Left lung (tissue), 4 donors: ENCODE measurements at regions not wholly inside any gene's neighbourhood (a gene's known extent, or its start where the extent isn't known, plus 50 kb on each side); places are given as distances from the start of the nearest gene placed in this dataset.

Experiments
- ATAC-seq: fragments of 200-7000 bp; cut with Tn5 transposase; one replicate; pipeline ENCODE4 v1.9.1; 2020; ENCODE audit warnings: moderate library complexity
- DNase-seq, 4 donors: peaks; one replicate each; pipeline ENCODE4 v3.0.0-alpha.2; 2013 to 2020
- H3K27ac ChIP-seq, 2 donors: fragments of 200-600 bp; sonication (generic) in 1 of 2; one replicate each; pipeline versions ENCODE4 v1.5.0 to v1.8.0; 2020 to 2021
- H3K27me3 ChIP-seq, 2 donors: fragments of 200-600 bp; sonication (generic) in 1 of 2; one replicate each; pipeline versions ENCODE4 v1.5.0 to v1.8.0; 2020 to 2021
- H3K36me3 ChIP-seq, 2 donors: fragments of 200-600 bp; sonication (generic) in 1 of 2; one replicate each; pipeline versions ENCODE4 v1.5.0 to v1.8.0; 2020 to 2021
- H3K4me1 ChIP-seq, 2 donors: fragments of 200-600 bp; one replicate each; pipeline ENCODE4 v1.8.0; 2021
- H3K4me3 ChIP-seq, 2 donors: fragments of 200-600 bp; sonication (generic) in 1 of 2; one replicate each; pipeline versions ENCODE4 v1.5.0 to v1.8.0; 2020 to 2021; ENCODE audit warnings: mild to moderate bottlenecking in 1 of 2
- H3K9me3 ChIP-seq, 2 donors: fragments of 200-600 bp; sonication (generic) in 1 of 2; one replicate each; pipeline versions ENCODE4 v1.5.0 to v1.8.0; 2020 to 2021
- CTCF ChIP-seq, 2 donors: fragments of 200-600 bp; sonication (generic) in 1 of 2; IDR thresholded peaks; one replicate each; pipeline versions ENCODE4 v1.5.0 to v1.8.0; 2021; ENCODE audit warnings: antibody characterized with exemption in 2 of 2
- intact Hi-C, 2 donors: fragments of 100-400 bp; cut with DNase I; formaldehyde crosslinking; loops; one replicate each; pipeline versions ENCODE4 v1.11.2 to v1.14.2; 2022
- donor health status: DM: no; HTN: yes; CAD: no.
- donor health status: DM: no; HTN: no; CAD: no.

- intact Hi-C loops = no loop called here
- ATAC-seq (peak; percentile 77), DNase-seq (peak in 2 of 4 donors; percentile 19 to 52)
- Histone ChIP-seq H3K27me3 (no peaks in the 10 kb centered on the region), H3K9me3 (peaks cover 0 to 2% of the 10 kb centered on the region in 2 donors), H3K36me3 (no peaks in the 10 kb centered on the region), H3K4me3 (no peak overlapping the region), H3K4me1 (no peaks in the 10 kb centered on the region), H3K27ac (no peak overlapping the region)
- no peak for TF ChIP-seq CTCF (IDR thresholded peaks at IDR 0.05)
Observed at GRCh38 chrX:104411800-104412199, 154.2 kb upstream of the IL1RAPL2 start.

GRCh38 chrX:104400387-104400786 is 145.7 kb upstream of the ESX1 start:
- Histone ChIP-seq H3K9me3 (no peaks in the 10 kb centered on the region), H3K4me3 (no peak overlapping the region), H3K27ac (no peak overlapping the region), H3K4me1 (no peaks in the 10 kb centered on the region), H3K27me3 (no peaks in the 10 kb centered on the region), H3K36me3 (no peaks in the 10 kb centered on the region)
- ATAC-seq (no peak), DNase-seq (no peak)
- intact Hi-C loops = no loop called here
- TF ChIP-seq CTCF (IDR thresholded peaks at IDR 0.05) = no peak

GRCh38 chrX:104392350-104392749 is 137.6 kb upstream of the ESX1 start:
- intact Hi-C loops = no loop called here
- no peak for TF ChIP-seq CTCF (IDR thresholded peaks at IDR 0.05)

GRCh38 chrX:104391906-104392305 is 137.2 kb upstream of the ESX1 start:
- Histone ChIP-seq H3K27me3 (no peaks in the 10 kb centered on the region), H3K27ac (no peak overlapping the region), H3K4me1 (no peaks in the 10 kb centered on the region), H3K9me3 (no peaks in the 10 kb centered on the region), H3K4me3 (no peak overlapping the region), H3K36me3 (no peaks in the 10 kb centered on the region)
- DNase-seq = no peak
- intact Hi-C loops = no loop called here
- no peak for ATAC-seq
- TF ChIP-seq CTCF (IDR thresholded peaks at IDR 0.05) = no peak

More at GRCh38 chrX:104392350-104392749, 137.6 kb upstream of the ESX1 start:
- no peak for ATAC-seq
- Histone ChIP-seq H3K4me3 (no peak overlapping the region), H3K4me1 (no peaks in the 10 kb centered on the region), H3K9me3 (no peaks in the 10 kb centered on the region), H3K27me3 (no peaks in the 10 kb centered on the region), H3K36me3 (no peaks in the 10 kb centered on the region), H3K27ac (no peak overlapping the region)
- no peak for DNase-seq

- H3K27ac ChIP-seq = no peak overlapping the region
- H3K4me1 ChIP-seq = no peaks in the 10 kb centered on the region
- no peaks in the 10 kb centered on the region for H3K36me3 ChIP-seq
- H3K4me3 ChIP-seq = no peak overlapping the region
- TF ChIP-seq CTCF (IDR thresholded peaks at IDR 0.05) = no peak
- H3K9me3 ChIP-seq = no peaks in the 10 kb centered on the region
- peaks cover 0 to 6% of the 10 kb centered on the region in 2 donors for H3K27me3 ChIP-seq
- no peak for DNase-seq
- no peak for ATAC-seq
- intact Hi-C loops = no loop called here
Observed at GRCh38 chrX:104376937-104377336, 122.2 kb upstream of the ESX1 start.
